ENCODE measurements at regions not wholly inside any gene's neighbourhood (a gene's known extent, or its start where the extent isn't known, plus 50 kb on each side); places are given as distances from the start of the nearest gene placed in this dataset.

DNA sequence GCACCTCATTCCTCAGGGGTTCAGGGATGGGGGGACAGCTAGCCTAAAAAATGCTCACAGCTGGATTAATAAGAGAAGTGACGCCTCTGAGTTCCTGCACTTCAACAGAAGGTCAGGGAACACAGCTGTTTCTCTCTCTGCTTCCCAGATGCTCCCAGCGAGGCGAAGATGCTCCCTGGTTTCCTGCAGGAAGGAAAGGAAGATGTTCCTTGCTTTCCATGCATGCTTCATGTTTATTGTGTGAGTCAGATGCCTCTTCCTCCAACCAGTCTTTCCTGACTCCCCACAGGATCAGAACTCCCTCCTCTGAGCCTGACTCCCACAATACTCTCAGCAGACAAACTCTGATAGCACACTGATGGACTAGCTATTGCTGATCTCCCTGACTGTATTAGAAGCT is 71.9 kb downstream of the MFAP3 start:
- TF ChIP-seq EZH2 (IDR thresholded peaks at IDR 0.05): no peak
- TF ChIP-seq POLR2AphosphoS5 (IDR thresholded peaks at IDR 0.05; ENCODE audit: borderline replicate concordance, low read depth, low read length): no peak

Measured in SK-N-MC (cell line).